ENCODE measurements at regions not wholly inside any gene's neighbourhood (a gene's known extent, or its start where the extent isn't known, plus 50 kb on each side); places are given as distances from the start of the nearest gene placed in this dataset.
"Not testable (repeated sequence)": the region's sequence is repeated elsewhere in the genome, so short reads cannot be mapped to it uniquely, and the experiment has no call there.

DNA sequence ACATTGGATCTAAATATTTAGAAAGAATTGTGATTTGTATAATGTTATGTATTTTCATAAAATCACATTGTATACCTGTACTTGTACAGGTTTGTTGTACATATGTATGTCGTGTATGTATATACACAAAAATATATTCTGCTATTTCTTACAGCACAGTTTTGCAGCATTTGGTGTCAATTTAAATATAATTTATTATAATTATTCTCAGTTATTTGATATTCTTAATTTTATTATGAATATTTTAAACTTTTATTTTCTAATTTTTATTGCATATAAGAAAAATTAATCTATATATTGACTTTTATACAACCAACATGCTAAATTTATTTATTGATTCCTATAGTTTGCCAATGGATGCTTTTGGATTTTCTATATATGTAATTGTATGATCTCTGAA lies 137.0 kb downstream of the GOLGA6L6 start:
- TF ChIP-seq, protein P1, sequence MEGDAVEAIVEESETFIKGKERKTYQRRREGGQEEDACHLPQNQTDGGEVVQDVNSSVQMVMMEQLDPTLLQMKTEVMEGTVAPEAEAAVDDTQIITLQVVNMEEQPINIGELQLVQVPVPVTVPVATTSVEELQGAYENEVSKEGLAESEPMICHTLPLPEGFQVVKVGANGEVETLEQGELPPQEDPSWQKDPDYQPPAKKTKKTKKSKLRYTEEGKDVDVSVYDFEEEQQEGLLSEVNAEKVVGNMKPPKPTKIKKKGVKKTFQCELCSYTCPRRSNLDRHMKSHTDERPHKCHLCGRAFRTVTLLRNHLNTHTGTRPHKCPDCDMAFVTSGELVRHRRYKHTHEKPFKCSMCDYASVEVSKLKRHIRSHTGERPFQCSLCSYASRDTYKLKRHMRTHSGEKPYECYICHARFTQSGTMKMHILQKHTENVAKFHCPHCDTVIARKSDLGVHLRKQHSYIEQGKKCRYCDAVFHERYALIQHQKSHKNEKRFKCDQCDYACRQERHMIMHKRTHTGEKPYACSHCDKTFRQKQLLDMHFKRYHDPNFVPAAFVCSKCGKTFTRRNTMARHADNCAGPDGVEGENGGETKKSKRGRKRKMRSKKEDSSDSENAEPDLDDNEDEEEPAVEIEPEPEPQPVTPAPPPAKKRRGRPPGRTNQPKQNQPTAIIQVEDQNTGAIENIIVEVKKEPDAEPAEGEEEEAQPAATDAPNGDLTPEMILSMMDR (IDR thresholded peaks at IDR 0.05) = not testable (repeated sequence)
- not testable (repeated sequence) for TF ChIP-seq ZFX (IDR thresholded peaks at IDR 0.05; ENCODE audit: borderline replicate concordance)

All from 22Rv1 (cell line).